ENCODE measurements at regions not wholly inside any gene's neighbourhood (a gene's known extent, or its start where the extent isn't known, plus 50 kb on each side); places are given as distances from the start of the nearest gene placed in this dataset.

DNA sequence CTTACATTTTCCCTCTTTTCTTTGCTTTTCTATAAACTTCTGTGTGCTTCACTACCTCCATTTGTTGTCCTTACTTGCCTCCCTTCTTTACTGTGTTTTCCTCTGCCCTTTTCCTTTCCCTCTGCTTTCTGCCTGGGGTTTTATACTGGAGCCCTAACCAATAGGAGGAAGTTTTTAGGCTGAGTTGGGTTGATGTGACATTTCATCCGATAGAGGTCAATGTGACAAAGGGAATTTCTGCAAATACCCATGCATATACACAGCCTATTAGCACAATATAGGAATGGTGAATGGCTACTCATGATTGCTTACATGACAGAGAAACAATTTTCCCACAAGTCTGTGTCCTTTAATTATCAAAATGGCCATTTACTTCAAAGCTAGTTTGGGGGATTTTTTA, 153.0 kb upstream of the ARPP21 start:
- Mint-ChIP-seq H3K4me1 (peaks cover 32% of the 10 kb centered on the region), H3K9me3 (peaks cover 15% of the 10 kb centered on the region), H3K36me3 (peaks cover 8% of the 10 kb centered on the region; the same call in 1 of the 2 replicates), H3K27me3 (ENCODE audit: low read depth) (no peaks in the 10 kb centered on the region), H3K4me3 (no peak overlapping the region), H3K27ac (no peak overlapping the region)
- peak; percentile 57 for ATAC-seq
- TF ChIP-seq NR3C1 (CRISPR knock-in tag; conservative IDR thresholded peaks at IDR 0.05; ENCODE audit: low read depth) (no peak), ERG (CRISPR knock-in tag; IDR thresholded peaks at IDR 0.05) (no peak), CREM (CRISPR knock-in tag; IDR thresholded peaks at IDR 0.05) (no peak), GTF2I (CRISPR knock-in tag; conservative IDR thresholded peaks at IDR 0.05) (no peak), MYBL2 (CRISPR knock-in tag; IDR thresholded peaks at IDR 0.05) (no peak), NR1H2 (CRISPR knock-in tag; IDR thresholded peaks at IDR 0.05) (no peak), CREB1 (CRISPR knock-in tag; IDR thresholded peaks at IDR 0.05) (no peak), ZNF138 (CRISPR knock-in tag; conservative IDR thresholded peaks at IDR 0.05) (no peak), RORB (CRISPR knock-in tag; IDR thresholded peaks at IDR 0.05) (no peak)
- TF ChIP-seq, protein P1, sequence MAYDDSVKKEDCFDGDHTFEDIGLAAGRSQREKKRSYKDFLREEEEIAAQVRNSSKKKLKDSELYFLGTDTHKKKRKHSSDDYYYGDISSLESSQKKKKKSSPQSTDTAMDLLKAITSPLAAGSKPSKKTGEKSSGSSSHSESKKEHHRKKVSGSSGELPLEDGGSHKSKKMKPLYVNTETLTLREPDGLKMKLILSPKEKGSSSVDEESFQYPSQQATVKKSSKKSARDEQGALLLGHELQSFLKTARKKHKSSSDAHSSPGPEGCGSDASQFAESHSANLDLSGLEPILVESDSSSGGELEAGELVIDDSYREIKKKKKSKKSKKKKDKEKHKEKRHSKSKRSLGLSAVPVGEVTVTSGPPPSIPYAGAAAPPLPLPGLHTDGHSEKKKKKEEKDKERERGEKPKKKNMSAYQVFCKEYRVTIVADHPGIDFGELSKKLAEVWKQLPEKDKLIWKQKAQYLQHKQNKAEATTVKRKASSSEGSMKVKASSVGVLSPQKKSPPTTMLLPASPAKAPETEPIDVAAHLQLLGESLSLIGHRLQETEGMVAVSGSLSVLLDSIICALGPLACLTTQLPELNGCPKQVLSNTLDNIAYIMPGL (CRISPR knock-in tag; IDR thresholded peaks at IDR 0.05): no peak
- TF ChIP-seq, protein P2, sequence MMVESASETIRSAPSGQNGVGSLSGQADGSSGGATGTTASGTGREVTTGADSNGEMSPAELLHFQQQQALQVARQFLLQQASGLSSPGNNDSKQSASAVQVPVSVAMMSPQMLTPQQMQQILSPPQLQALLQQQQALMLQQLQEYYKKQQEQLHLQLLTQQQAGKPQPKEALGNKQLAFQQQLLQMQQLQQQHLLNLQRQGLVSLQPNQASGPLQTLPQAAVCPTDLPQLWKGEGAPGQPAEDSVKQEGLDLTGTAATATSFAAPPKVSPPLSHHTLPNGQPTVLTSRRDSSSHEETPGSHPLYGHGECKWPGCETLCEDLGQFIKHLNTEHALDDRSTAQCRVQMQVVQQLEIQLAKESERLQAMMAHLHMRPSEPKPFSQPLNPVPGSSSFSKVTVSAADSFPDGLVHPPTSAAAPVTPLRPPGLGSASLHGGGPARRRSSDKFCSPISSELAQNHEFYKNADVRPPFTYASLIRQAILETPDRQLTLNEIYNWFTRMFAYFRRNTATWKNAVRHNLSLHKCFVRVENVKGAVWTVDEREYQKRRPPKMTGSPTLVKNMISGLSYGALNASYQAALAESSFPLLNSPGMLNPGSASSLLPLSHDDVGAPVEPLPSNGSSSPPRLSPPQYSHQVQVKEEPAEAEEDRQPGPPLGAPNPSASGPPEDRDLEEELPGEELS (CRISPR knock-in tag; IDR thresholded peaks at IDR 0.05): no peak
- ChIA-PET POLR2A (no interaction called here), CTCF (no interaction called here)
- DNase-seq (ENCODE audit: low spot score): no peak

DNA sequence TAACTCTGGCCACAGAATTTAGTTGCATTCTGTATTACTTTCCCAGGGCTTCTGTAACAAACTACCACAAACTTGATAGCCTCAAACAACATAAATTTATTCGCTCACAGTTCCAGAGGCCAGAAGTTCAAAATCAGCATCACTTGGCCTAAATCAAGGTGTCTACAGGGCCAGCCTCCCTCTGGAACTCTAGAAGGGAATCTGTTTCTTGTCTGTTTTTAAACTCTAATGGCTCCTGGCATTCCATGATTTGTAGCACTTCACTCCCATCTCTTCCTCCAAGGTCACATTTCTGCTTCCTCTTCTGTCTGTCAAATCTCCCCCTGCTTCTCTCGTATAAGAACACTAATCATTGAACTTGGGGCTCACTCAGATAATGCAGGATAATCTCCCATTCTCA, 151.9 kb upstream of the ARPP21 start:
- Mint-ChIP-seq H3K36me3 (no peaks in the 10 kb centered on the region), H3K27ac (no peak overlapping the region), H3K4me1 (peaks cover 27% of the 10 kb centered on the region), H3K4me3 (no peak overlapping the region), H3K27me3 (ENCODE audit: low read depth) (no peaks in the 10 kb centered on the region), H3K9me3 (0 out of 2 replicates have a peak, but pooled peaks cover 6% of the 10 kb centered on the region)
- ATAC-seq: no peak
- CTCF ChIA-PET: no interaction called here
- POLR2A ChIA-PET: no interaction called here
- no peak for DNase-seq (ENCODE audit: low spot score)
- TF ChIP-seq, protein P1 (CRISPR knock-in tag; IDR thresholded peaks at IDR 0.05): no peak
- TF ChIP-seq PRRX2 (CRISPR knock-in tag; IDR thresholded peaks at IDR 0.05): no peak
- TF ChIP-seq CREB1 (CRISPR knock-in tag; IDR thresholded peaks at IDR 0.05): no peak
- TF ChIP-seq, protein P3, sequence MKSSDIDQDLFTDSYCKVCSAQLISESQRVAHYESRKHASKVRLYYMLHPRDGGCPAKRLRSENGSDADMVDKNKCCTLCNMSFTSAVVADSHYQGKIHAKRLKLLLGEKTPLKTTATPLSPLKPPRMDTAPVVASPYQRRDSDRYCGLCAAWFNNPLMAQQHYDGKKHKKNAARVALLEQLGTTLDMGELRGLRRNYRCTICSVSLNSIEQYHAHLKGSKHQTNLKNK (CRISPR knock-in tag; IDR thresholded peaks at IDR 0.05): no peak
- TF ChIP-seq NR1H2 (CRISPR knock-in tag; IDR thresholded peaks at IDR 0.05): no peak
- TF ChIP-seq CBFB (CRISPR knock-in tag; IDR thresholded peaks at IDR 0.05; ENCODE audit: low read depth): no peak
- no peak for TF ChIP-seq ZNF671 (CRISPR knock-in tag; IDR thresholded peaks at IDR 0.05)
- TF ChIP-seq ZNF219 (CRISPR knock-in tag; IDR thresholded peaks at IDR 0.05; ENCODE audit: borderline replicate concordance): no peak
- TF ChIP-seq ZNF425 (CRISPR knock-in tag; conservative IDR thresholded peaks at IDR 0.05): no peak
- TF ChIP-seq CREM (CRISPR knock-in tag; IDR thresholded peaks at IDR 0.05): no peak
- TF ChIP-seq ATF1 (CRISPR knock-in tag; IDR thresholded peaks at IDR 0.05): no peak
- no peak for TF ChIP-seq NFATC4 (CRISPR knock-in tag; IDR thresholded peaks at IDR 0.05)
- TF ChIP-seq, protein P4, sequence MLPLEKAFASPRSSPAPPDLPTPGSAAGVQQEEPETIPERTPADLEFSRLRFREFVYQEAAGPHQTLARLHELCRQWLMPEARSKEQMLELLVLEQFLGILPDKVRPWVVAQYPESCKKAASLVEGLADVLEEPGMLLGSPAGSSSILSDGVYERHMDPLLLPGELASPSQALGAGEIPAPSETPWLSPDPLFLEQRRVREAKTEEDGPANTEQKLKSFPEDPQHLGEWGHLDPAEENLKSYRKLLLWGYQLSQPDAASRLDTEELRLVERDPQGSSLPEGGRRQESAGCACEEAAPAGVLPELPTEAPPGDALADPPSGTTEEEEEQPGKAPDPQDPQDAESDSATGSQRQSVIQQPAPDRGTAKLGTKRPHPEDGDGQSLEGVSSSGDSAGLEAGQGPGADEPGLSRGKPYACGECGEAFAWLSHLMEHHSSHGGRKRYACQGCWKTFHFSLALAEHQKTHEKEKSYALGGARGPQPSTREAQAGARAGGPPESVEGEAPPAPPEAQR (CRISPR knock-in tag; IDR thresholded peaks at IDR 0.05): no peak
- no peak for TF ChIP-seq MYBL2 (CRISPR knock-in tag; IDR thresholded peaks at IDR 0.05)
- TF ChIP-seq TEAD4 (CRISPR knock-in tag; IDR thresholded peaks at IDR 0.05): no peak
- no peak for TF ChIP-seq SMAD3 (CRISPR knock-in tag; IDR thresholded peaks at IDR 0.05; ENCODE audit: borderline replicate concordance)
- no peak for TF ChIP-seq ZBTB43 (CRISPR knock-in tag; IDR thresholded peaks at IDR 0.05)
- no peak for TF ChIP-seq NFE2L1 (CRISPR knock-in tag; IDR thresholded peaks at IDR 0.05)

Data from WTC11 (cell line).